Neural progenitor cell (in vitro differentiated cells): ENCODE measurements at regions not wholly inside any gene's neighbourhood (a gene's known extent, or its start where the extent isn't known, plus 50 kb on each side); places are given as distances from the start of the nearest gene placed in this dataset.

Experiments used
- EZH2 ChIP-seq: fragments of 200-600 bp; sonication (generic); IDR thresholded peaks from 2 replicates; pipeline ENCODE4 v1.6.1; 2017; ENCODE audit warnings: antibody characterized with exemption, mild to moderate bottlenecking, moderate library complexity
- EZH2phosphoT487 ChIP-seq: fragments of 200-600 bp; sonication (generic); IDR thresholded peaks from 2 replicates; pipeline ENCODE4 v1.6.1; 2017; ENCODE audit warnings: antibody characterized with exemption
- TF ChIP-seq, protein P1 (sequence below): fragments of 200-600 bp; sonication (generic); IDR thresholded peaks from 2 replicates; pipeline ENCODE4 v1.5.1; 2017; ENCODE audit warnings: antibody characterized with exemption, mild to moderate bottlenecking

DNA sequence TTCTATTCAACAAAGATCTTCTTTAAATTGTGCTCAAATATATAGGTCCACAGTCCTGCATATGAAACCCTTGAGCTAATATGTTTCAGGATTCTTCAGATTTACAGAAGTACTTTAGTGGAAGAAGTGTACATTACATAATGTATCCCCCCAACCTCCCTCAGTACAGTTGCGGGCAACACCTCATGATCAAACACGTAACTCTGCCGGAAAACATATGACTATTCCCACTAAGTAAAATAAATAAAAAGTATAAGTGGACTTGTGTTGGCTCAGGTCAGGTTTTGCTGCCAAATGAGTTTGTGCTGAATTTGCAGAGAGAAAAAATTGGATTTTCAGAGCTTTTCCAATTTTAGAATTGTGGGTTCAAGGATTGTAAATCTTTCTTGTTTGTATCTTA lies 267.6 kb upstream of the MDFIC2 start:
- TF ChIP-seq, protein P1, sequence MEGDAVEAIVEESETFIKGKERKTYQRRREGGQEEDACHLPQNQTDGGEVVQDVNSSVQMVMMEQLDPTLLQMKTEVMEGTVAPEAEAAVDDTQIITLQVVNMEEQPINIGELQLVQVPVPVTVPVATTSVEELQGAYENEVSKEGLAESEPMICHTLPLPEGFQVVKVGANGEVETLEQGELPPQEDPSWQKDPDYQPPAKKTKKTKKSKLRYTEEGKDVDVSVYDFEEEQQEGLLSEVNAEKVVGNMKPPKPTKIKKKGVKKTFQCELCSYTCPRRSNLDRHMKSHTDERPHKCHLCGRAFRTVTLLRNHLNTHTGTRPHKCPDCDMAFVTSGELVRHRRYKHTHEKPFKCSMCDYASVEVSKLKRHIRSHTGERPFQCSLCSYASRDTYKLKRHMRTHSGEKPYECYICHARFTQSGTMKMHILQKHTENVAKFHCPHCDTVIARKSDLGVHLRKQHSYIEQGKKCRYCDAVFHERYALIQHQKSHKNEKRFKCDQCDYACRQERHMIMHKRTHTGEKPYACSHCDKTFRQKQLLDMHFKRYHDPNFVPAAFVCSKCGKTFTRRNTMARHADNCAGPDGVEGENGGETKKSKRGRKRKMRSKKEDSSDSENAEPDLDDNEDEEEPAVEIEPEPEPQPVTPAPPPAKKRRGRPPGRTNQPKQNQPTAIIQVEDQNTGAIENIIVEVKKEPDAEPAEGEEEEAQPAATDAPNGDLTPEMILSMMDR = no peak
- no peak for TF ChIP-seq EZH2phosphoT487
- TF ChIP-seq EZH2 = no peak
